GM12891 (cell line): ENCODE measurements at regions not wholly inside any gene's neighbourhood (a gene's known extent, or its start where the extent isn't known, plus 50 kb on each side); places are given as distances from the start of the nearest gene placed in this dataset.

Experiments used
- DNase-seq: peaks from one replicate; pipeline ENCODE4 v3.0.0; 2011; ENCODE audit warnings: low spot score; ENCODE audit not compliant: insufficient read length
- FAIRE-seq: peaks from 2 replicates; lab custom pipeline; 2011; peaks lifted over from hg19 to GRCh38; lab: Jason Lieb, UNC
- PAX5 ChIP-seq: IDR thresholded peaks from 2 replicates; pipeline ENCODE4 v1.6.1; 2011; ENCODE audit warnings: low read length, moderate library complexity, mild to moderate bottlenecking; ENCODE audit not compliant: insufficient read depth, severe bottlenecking
- POLR2A ChIP-seq: IDR thresholded peaks from 2 replicates; pipeline ENCODE4 v1.6.1; 2011; ENCODE audit warnings: low read depth, low read length, control low read depth
- POLR2AphosphoS5 ChIP-seq: IDR thresholded peaks from 2 replicates; pipeline ENCODE4 v1.6.1; 2011; ENCODE audit warnings: low read depth, low read length, control low read depth
- POU2F2 ChIP-seq: IDR thresholded peaks from 2 replicates; pipeline ENCODE4 v1.6.1; 2011; ENCODE audit warnings: low read depth, mild to moderate bottlenecking, control low read depth, low read length, moderate library complexity
- SPI1 ChIP-seq: IDR thresholded peaks from 2 replicates; pipeline ENCODE4 v1.6.1; 2011; ENCODE audit warnings: low read depth, low read length, control low read depth
- TAF1 ChIP-seq: IDR thresholded peaks from 2 replicates; pipeline ENCODE4 v1.6.1; 2011; ENCODE audit warnings: low read depth, low read length, control low read depth

- TF ChIP-seq SPI1 (peak; percentile 81), PAX5 (no peak)
- DNase-seq (peak; percentile 5), FAIRE-seq (peak; percentile 86)
Measured at GRCh38 chr10:105952153-105952552, 1212.4 kb downstream of the SORCS1 start.

- DNase-seq (peak; percentile 12), FAIRE-seq (no peak)
Measured at GRCh38 chr10:105950410-105950809, 1214.1 kb downstream of the SORCS1 start.

GRCh38 chr10:105949721-105950120 is 1214.8 kb downstream of the SORCS1 start:
- TF ChIP-seq POLR2AphosphoS5 (no peak), SPI1 (no peak), POLR2A (no peak), TAF1 (no peak), POU2F2 (no peak), PAX5 (no peak)

More at GRCh38 chr10:105950410-105950809, 1214.1 kb downstream of the SORCS1 start:
- TF ChIP-seq PAX5 (no peak), SPI1 (no peak), POU2F2 (no peak), POLR2A (no peak), POLR2AphosphoS5 (no peak), TAF1 (no peak)

GRCh38 chr10:105925045-105925785 is 1239.3 kb downstream of the SORCS1 start:
- no peak for TF ChIP-seq POLR2A
- no peak for TF ChIP-seq TAF1
- no peak for TF ChIP-seq PAX5
- TF ChIP-seq POU2F2 = no peak
- no peak for TF ChIP-seq SPI1
- no peak for TF ChIP-seq POLR2AphosphoS5
- FAIRE-seq (no peak), DNase-seq (no peak)

More at GRCh38 chr10:105949721-105950120, 1214.8 kb downstream of the SORCS1 start:
- DNase-seq = no peak
- no peak for FAIRE-seq

GRCh38 chr10:105921348-105921747 is 1243.2 kb downstream of the SORCS1 start:
- TF ChIP-seq POLR2AphosphoS5 (no peak), POLR2A (no peak), POU2F2 (no peak)
- DNase-seq (no peak), FAIRE-seq (no peak)

GRCh38 chr10:105914432-105914831 is 1250.1 kb downstream of the SORCS1 start:
- FAIRE-seq (no peak), DNase-seq (no peak)
- no peak for TF ChIP-seq POLR2AphosphoS5
- no peak for TF ChIP-seq SPI1
- TF ChIP-seq POU2F2 = no peak

- DNase-seq (no peak), FAIRE-seq (no peak)
- TF ChIP-seq POU2F2 (no peak), POLR2A (no peak), TAF1 (no peak), SPI1 (no peak)
Measured at GRCh38 chr10:105908701-105909100, 1255.8 kb downstream of the SORCS1 start.

- DNase-seq = no peak
- TF ChIP-seq PAX5 (no peak), POU2F2 (no peak), SPI1 (no peak), POLR2A (no peak), TAF1 (no peak), POLR2AphosphoS5 (no peak)
- no peak for FAIRE-seq
Measured at GRCh38 chr10:105885495-105885894, 1244.4 kb downstream of the SORCS3 start.

GRCh38 chr10:105879401-105879800 is 1238.3 kb downstream of the SORCS3 start:
- DNase-seq (no peak), FAIRE-seq (no peak)
- TF ChIP-seq POU2F2 (no peak), PAX5 (no peak), POLR2AphosphoS5 (no peak), POLR2A (no peak), SPI1 (no peak), TAF1 (no peak)

GRCh38 chr10:105875050-105875449 is 1234.0 kb downstream of the SORCS3 start:
- no peak for TF ChIP-seq POU2F2
- no peak for TF ChIP-seq SPI1
- TF ChIP-seq POLR2A = no peak
- TF ChIP-seq PAX5 = no peak
- no peak for TF ChIP-seq POLR2AphosphoS5
- TF ChIP-seq TAF1 = no peak
- no peak for DNase-seq
- FAIRE-seq = no peak

- no peak for TF ChIP-seq POLR2A
- TF ChIP-seq POU2F2 = no peak
- TF ChIP-seq SPI1 = no peak
- no peak for TF ChIP-seq POLR2AphosphoS5
- TF ChIP-seq TAF1 = no peak
- no peak for TF ChIP-seq PAX5
- DNase-seq (no peak), FAIRE-seq (no peak)
Measured at GRCh38 chr10:105872665-105873064, 1231.6 kb downstream of the SORCS3 start.
